ENCODE measurements at regions not wholly inside any gene's neighbourhood (a gene's known extent, or its start where the extent isn't known, plus 50 kb on each side); places are given as distances from the start of the nearest gene placed in this dataset.

- TF ChIP-seq CTCF (IDR thresholded peaks at IDR 0.05) (no peak), POLR2AphosphoS5 (IDR thresholded peaks at IDR 0.05) (no peak)
Observed at GRCh38 chr6:167449094-167449861, 124.4 kb downstream of the TTLL2 start.
